ENCODE measurements at regions not wholly inside any gene's neighbourhood (a gene's known extent, or its start where the extent isn't known, plus 50 kb on each side); places are given as distances from the start of the nearest gene placed in this dataset.

DNA sequence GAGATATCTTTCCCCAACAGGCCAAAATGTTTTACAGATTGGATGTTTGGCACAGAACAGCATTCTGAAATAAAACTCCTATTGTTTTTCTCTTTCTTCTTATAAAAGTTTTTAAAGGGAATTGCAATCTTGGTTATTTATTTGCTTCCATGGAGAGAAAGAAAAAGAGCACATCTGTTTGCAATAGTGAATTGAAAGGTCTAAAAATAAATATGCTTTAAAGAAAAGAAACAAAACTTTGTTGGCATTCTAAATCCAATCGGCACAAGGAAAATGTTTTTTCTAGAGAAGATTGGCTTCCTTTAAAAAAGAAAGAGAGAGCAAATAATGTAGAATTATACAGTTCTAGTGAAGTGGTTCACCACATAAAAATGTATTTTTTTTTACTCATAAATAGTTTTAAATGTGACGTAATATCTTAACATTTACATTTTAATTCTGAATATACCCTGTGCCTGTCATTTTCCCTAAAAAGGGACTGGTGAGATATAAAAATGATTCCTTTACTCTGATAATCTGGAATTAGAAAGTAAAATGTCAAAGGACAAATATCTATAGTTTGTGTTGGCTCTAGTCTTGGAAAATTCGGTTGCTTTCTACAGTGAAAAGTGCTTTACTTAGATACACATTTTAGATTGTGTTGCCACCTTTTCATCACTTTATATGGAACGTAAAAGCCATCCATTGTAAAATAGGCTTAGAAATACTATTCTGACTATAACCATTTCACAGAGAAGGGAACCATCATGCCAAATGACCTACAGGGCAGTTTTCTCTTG, 257.4 kb upstream of the CBLB start:
- in situ Hi-C loops (cut with MboI; ENCODE audit: low pct_ligation_motif_present in 1 of 4, low pct_unique_long_range_greater_than_20kb in 1 of 4, low sequenced_read_pairs in 3 of 4) = no loop called here
- TF ChIP-seq EP300 (IDR thresholded peaks at IDR 0.05; ENCODE audit: low read depth) (no peak), CTCF (IDR thresholded peaks at IDR 0.05) (no peak), POLR2AphosphoS5 (IDR thresholded peaks at IDR 0.05) (no peak), POLR2A (IDR thresholded peaks at IDR 0.05) (no peak)
- 75 to 81% methylated on average over 4 of the region's 4 CpGs for whole genome bisulfite sequencing, 2 donors (ENCODE audit: low coverage in 1 of 2)
- H3K27ac ChIP-seq = no peak overlapping the region
- no peak for DNase-seq
- no peaks in the 10 kb centered on the region for H3K9me3 ChIP-seq
- H3K36me3 ChIP-seq = no peaks in the 10 kb centered on the region
- H3K4me1 ChIP-seq = peaks cover 0 to 12% (median 0%) of the 10 kb centered on the region in 4 donors
- H3K4me3 ChIP-seq = no peak overlapping the region
- H3K27me3 ChIP-seq = no peaks in the 10 kb centered on the region
- intact Hi-C loops (cut with DNase I; ENCODE audit: low total_unique reads) = no loop called here

DNA sequence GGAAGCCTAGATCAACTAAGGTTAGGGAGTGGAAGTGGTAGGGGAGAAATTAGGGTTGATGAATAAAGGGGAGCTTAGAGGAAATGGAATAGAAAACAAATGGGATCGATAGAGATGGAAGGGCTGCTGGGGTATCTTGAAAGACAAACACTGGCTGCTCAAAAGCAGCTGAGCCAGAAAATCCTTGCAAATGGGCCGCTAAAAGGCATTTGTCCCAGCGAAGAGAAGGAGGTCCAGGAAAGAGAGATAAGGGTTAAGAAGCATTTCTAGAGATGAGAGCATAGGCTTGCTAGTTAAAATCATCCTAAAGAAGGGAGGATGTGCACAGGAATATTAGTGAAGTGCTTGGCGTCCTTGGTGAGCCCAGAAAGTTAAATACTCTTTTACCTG, 258.0 kb upstream of the CBLB start:
- H3K36me3 ChIP-seq = no peaks in the 10 kb centered on the region
- in situ Hi-C loops (cut with MboI; ENCODE audit: low pct_ligation_motif_present in 1 of 4, low pct_unique_long_range_greater_than_20kb in 1 of 4, low sequenced_read_pairs in 3 of 4) (no loop called here), intact Hi-C loops (cut with DNase I; ENCODE audit: low total_unique reads) (no loop called here)
- no peak for TF ChIP-seq POLR2A (IDR thresholded peaks at IDR 0.05)
- TF ChIP-seq EP300 (IDR thresholded peaks at IDR 0.05; ENCODE audit: low read depth) = no peak
- no peak for TF ChIP-seq POLR2AphosphoS5 (IDR thresholded peaks at IDR 0.05)
- TF ChIP-seq CTCF (IDR thresholded peaks at IDR 0.05) = no peak
- no peak overlapping the region for H3K27ac ChIP-seq
- peaks cover 0 to 17% (median 0%) of the 10 kb centered on the region in 4 donors for H3K4me1 ChIP-seq
- no peak overlapping the region for H3K4me3 ChIP-seq
- H3K9me3 ChIP-seq = no peaks in the 10 kb centered on the region
- DNase-seq = no peak
- WGBS, 2 donors (ENCODE audit: low coverage in 1 of 2) = 93 to 98% methylated on average over 4 of the region's 4 CpGs
- no peaks in the 10 kb centered on the region for H3K27me3 ChIP-seq

GRCh38 chr3:106129939-106130338, 261.1 kb upstream of the CBLB start:
- Histone ChIP-seq H3K27me3 (no peaks in the 10 kb centered on the region), H3K4me1 (peaks cover 0 to 17% (median 0%) of the 10 kb centered on the region in 4 donors), H3K4me3 (no peak overlapping the region), H3K9me3 (no peaks in the 10 kb centered on the region), H3K36me3 (no peaks in the 10 kb centered on the region), H3K27ac (no peak overlapping the region)
- intact Hi-C loops (cut with DNase I; ENCODE audit: low total_unique reads) = no loop called here
- DNase-seq = no peak
- in situ Hi-C loops (cut with MboI; ENCODE audit: low pct_ligation_motif_present in 1 of 4, low pct_unique_long_range_greater_than_20kb in 1 of 4, low sequenced_read_pairs in 3 of 4) = no loop called here
- 62 to 81% methylated on average over 2 of the region's 2 CpGs for WGBS, 2 donors (ENCODE audit: low coverage in 1 of 2)
- TF ChIP-seq CTCF (IDR thresholded peaks at IDR 0.05) (no peak), EP300 (IDR thresholded peaks at IDR 0.05; ENCODE audit: low read depth) (no peak), POLR2AphosphoS5 (IDR thresholded peaks at IDR 0.05) (no peak), POLR2A (IDR thresholded peaks at IDR 0.05) (no peak)

DNA sequence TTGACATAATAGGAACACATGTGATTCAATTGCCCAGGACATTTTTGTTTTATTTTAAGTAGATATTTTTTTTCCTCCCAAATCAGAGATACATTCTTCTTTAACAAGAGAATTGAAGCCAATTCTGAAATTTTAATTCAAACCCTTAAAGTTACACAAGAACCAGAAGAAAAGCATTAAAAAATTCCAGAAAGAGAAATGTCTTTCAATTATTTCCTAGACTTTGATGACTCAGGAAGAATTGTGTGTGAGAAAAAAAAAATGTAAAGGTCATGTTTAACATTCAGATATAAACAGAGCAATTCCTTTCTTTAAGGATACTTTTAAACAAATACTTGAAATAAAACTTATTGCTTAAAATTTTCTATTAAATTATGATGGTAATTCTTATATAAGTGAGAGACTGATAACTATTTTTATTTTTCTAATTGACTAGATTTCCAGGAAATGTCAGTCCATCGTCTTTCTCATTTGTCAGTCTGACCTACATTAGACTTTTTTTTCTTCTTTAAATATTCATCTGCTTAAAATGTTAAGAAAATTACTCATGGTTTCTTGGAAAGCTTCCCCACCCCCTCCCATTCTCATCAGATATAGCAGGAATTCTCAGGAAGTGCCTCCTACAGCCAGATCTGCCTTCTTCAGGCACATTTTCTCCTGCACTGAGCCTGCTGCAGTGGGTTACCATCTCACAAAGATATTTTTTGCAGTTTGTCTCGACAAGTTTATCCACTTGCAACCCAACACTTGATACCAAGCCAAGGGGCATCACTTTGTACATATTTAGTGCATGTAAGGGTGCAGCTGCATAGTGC, 261.8 kb upstream of the CBLB start:
- no peak for DNase-seq
- in situ Hi-C loops (cut with MboI; ENCODE audit: low pct_ligation_motif_present in 1 of 4, low pct_unique_long_range_greater_than_20kb in 1 of 4, low sequenced_read_pairs in 3 of 4) (no loop called here), intact Hi-C loops (cut with DNase I; ENCODE audit: low total_unique reads) (no loop called here)
- H3K27ac ChIP-seq = no peak overlapping the region
- no peaks in the 10 kb centered on the region for H3K9me3 ChIP-seq
- H3K27me3 ChIP-seq = no peaks in the 10 kb centered on the region
- 47 to 78% methylated on average over 1 to 2 of the region's 2 CpGs for WGBS, 2 donors (ENCODE audit: low coverage in 1 of 2)
- H3K4me3 ChIP-seq = no peak overlapping the region
- H3K4me1 ChIP-seq = peaks cover 0 to 17% (median 0%) of the 10 kb centered on the region in 4 donors
- H3K36me3 ChIP-seq = no peaks in the 10 kb centered on the region
- TF ChIP-seq CTCF (IDR thresholded peaks at IDR 0.05) (no peak), EP300 (IDR thresholded peaks at IDR 0.05; ENCODE audit: low read depth) (no peak), POLR2AphosphoS5 (IDR thresholded peaks at IDR 0.05) (no peak), POLR2A (IDR thresholded peaks at IDR 0.05) (no peak)

Data from transverse colon (tissue), 4 donors.